Ovary (tissue), 7 donors: ENCODE measurements at regions not wholly inside any gene's neighbourhood (a gene's known extent, or its start where the extent isn't known, plus 50 kb on each side); places are given as distances from the start of the nearest gene placed in this dataset.

Experiments
- DNase-seq, 5 donors: peaks; one replicate each; pipeline ENCODE4 v3.0.0-alpha.2; 2019 to 2020
- H3K27ac ChIP-seq, 2 donors: fragments of 200-600 bp; one replicate each; pipeline versions ENCODE4 v1.5.1 to v1.8.0; 2019 to 2022
- H3K27me3 ChIP-seq: fragments of 200-600 bp; one replicate; pipeline ENCODE4 v1.8.0; 2022
- H3K36me3 ChIP-seq: fragments of 200-600 bp; sonication (generic); one replicate; pipeline ENCODE4 v1.5.1; 2019
- H3K4me1 ChIP-seq: one replicate; pipeline ENCODE4 v1.8.1; 2013; ENCODE audit warnings: mild to moderate bottlenecking, moderate library complexity; ENCODE audit not compliant: insufficient read depth
- H3K4me3 ChIP-seq: fragments of 200-600 bp; sonication (generic); one replicate; pipeline ENCODE4 v1.5.1; 2017
- H3K9me3 ChIP-seq, 2 donors: fragments of 200-600 bp in 1 of 2; sonication (generic) in 1 of 2; one replicate each; pipeline versions ENCODE4 v1.5.1 to v1.8.1; 2013 to 2019; ENCODE audit warnings: mild to moderate bottlenecking in 1 of 2, moderate library complexity in 1 of 2
- EP300 ChIP-seq: sonication (generic); formaldehyde crosslinking; IDR thresholded peaks from one replicate; pipeline ENCODE4 v1.6.1; 2017; ENCODE audit warnings: antibody characterized with exemption
- POLR2A ChIP-seq: fragments of 450-650 bp; IDR thresholded peaks from one replicate; pipeline ENCODE4 v1.6.1; 2017; ENCODE audit warnings: antibody characterized with exemption, mild to moderate bottlenecking, moderate library complexity
- WGBS, 3 donors: extraction: QIAGEN DNeasy Blood & Tissue Kit in 1 of 3; methylation state at CpG; one replicate each; pipeline versions ENCODE4 v1.1.5 to v1.1.7; 2013 to 2017; 5-methylcytosine and 5-hydroxymethylcytosine counted together
- intact Hi-C, 4 donors: fragments of 100-400 bp; cut with DNase I; formaldehyde crosslinking; loops; one replicate each; pipeline versions ENCODE4 v1.11.0 to v1.15.1; 2022 to 2023
- TF ChIP-seq, protein P1 (sequence below), 3 donors: fragments of 450-650 bp in 2 of 3; fragments of 200-600 bp in 1 of 3; IDR thresholded peaks; one replicate each; pipeline versions ENCODE4 v1.5.1 to v1.8.0; 2016 to 2022; ENCODE audit warnings: antibody characterized with exemption in 3 of 3, mild to moderate bottlenecking in 1 of 3
- donor health status: DM: no; HTN: no; CAD: no; lungs with moderate emphysema.
- donor health status: DM: no; HTN: no; CAD: no.
- donor health status: Bipolar disorder and iron deficiency.
- donor health status: DM: no; HTN: no; CAD: no.
- donor health status: DM: yes; HTN: yes; CAD: no.

DNA sequence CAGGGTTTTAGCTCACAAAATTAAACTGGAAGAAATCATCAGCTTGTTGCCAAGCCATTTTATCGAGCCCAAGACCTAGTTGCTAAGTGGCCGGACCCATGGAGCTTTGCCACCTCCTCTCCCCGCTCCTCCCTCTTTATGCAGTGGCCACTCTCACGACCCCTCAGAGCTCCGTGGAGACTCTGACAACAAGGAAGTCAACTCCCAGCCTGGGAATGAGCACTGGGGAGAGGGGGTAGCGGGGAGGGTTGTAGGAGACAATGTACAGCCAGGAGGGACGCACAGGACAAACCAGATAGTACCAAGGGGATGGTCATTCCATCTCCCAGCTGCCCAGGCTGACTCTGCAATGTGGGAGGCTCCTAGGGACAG is 250.9 kb downstream of the SIPA1L2 start:
- Histone ChIP-seq H3K9me3 (no peaks in the 10 kb centered on the region), H3K36me3 (no peaks in the 10 kb centered on the region), H3K27me3 (no peaks in the 10 kb centered on the region), H3K27ac (no peak overlapping the region), H3K4me3 (no peak overlapping the region), H3K4me1 (no peaks in the 10 kb centered on the region)
- no peak for DNase-seq
- 72 to 82% (median 75%) methylated on average over 7 of the region's 7 CpGs for WGBS, 3 donors
- TF ChIP-seq POLR2A = no peak
- TF ChIP-seq, protein P1, sequence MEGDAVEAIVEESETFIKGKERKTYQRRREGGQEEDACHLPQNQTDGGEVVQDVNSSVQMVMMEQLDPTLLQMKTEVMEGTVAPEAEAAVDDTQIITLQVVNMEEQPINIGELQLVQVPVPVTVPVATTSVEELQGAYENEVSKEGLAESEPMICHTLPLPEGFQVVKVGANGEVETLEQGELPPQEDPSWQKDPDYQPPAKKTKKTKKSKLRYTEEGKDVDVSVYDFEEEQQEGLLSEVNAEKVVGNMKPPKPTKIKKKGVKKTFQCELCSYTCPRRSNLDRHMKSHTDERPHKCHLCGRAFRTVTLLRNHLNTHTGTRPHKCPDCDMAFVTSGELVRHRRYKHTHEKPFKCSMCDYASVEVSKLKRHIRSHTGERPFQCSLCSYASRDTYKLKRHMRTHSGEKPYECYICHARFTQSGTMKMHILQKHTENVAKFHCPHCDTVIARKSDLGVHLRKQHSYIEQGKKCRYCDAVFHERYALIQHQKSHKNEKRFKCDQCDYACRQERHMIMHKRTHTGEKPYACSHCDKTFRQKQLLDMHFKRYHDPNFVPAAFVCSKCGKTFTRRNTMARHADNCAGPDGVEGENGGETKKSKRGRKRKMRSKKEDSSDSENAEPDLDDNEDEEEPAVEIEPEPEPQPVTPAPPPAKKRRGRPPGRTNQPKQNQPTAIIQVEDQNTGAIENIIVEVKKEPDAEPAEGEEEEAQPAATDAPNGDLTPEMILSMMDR (IDR thresholded peaks at IDR 0.05) = no peak
- no peak for TF ChIP-seq EP300
- intact Hi-C loops = no loop called here

DNA sequence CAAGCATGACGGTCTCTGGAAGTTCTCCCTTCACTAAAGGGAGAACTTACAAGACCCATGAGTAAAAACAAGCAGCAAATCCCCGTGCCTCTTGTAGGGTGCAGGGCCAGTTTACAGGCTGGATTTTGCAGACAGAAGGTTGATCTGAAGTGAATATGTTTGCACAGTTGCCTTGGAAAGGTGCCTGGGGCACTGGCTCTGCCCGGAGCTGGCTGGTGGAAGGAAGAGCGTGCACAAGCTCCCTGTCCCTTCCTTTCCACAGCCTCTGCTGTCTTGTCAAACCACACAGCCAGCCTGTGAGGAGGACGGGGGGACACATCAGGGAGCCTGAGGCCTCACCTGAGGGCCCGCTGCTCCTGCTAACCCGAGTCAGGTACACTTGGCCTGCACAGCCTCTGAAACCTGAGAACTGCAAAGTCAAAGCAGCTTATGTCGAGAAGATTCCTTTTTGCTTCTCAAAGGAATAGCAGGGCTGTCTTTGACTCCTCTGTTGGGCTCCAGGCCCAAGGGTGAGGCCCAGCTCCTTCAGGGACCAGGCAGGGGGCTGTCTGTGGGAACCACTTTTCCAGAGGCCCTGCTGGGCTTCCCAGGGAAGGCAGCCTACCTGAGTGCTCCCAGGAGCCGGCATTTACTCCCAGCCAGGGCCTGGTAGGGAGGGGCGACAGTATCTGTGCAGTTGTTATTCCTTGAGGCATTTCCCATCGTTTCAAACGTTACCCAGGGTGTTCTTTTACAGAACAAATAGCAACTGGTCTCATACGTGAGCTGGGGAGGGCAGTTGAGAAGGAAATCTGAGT is 251.5 kb downstream of the SIPA1L2 start:
- H3K4me3 ChIP-seq = no peak overlapping the region
- no peaks in the 10 kb centered on the region for H3K9me3 ChIP-seq
- H3K36me3 ChIP-seq = no peaks in the 10 kb centered on the region
- no peak overlapping the region for H3K27ac ChIP-seq
- intact Hi-C loops = no loop called here
- whole genome bisulfite sequencing, 3 donors = 76 to 80% (median 76%) methylated on average over 13 of the region's 13 CpGs
- TF ChIP-seq EP300 = no peak
- no peak for TF ChIP-seq POLR2A
- TF ChIP-seq, protein P1 (IDR thresholded peaks at IDR 0.05) = no peak
- DNase-seq = no peak
- no peaks in the 10 kb centered on the region for H3K4me1 ChIP-seq
- no peaks in the 10 kb centered on the region for H3K27me3 ChIP-seq

DNA sequence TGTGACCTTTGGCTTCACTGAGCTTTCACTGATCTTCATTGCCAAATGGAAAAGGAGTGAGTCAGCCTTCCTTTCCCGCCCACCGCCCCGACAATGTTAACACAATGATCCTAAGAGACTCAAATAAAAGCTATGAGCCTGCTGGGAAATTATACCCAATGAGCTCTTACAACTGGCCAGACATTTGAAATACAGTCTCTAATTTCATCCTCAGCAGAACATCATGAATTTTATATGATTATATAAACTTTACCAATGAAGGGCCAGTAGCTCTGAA is 252.5 kb downstream of the SIPA1L2 start:
- H3K27ac ChIP-seq = no peak overlapping the region
- no peaks in the 10 kb centered on the region for H3K36me3 ChIP-seq
- no peak overlapping the region for H3K4me3 ChIP-seq
- no peaks in the 10 kb centered on the region for H3K4me1 ChIP-seq
- WGBS, 3 donors = 47 to 64% (median 55%) methylated on average over 3 of the region's 3 CpGs
- H3K27me3 ChIP-seq = no peaks in the 10 kb centered on the region
- intact Hi-C loops = no loop called here
- no peaks in the 10 kb centered on the region for H3K9me3 ChIP-seq
- no peak for DNase-seq
- TF ChIP-seq, protein P1 (IDR thresholded peaks at IDR 0.05) = no peak
- TF ChIP-seq POLR2A (no peak), EP300 (no peak)

DNA sequence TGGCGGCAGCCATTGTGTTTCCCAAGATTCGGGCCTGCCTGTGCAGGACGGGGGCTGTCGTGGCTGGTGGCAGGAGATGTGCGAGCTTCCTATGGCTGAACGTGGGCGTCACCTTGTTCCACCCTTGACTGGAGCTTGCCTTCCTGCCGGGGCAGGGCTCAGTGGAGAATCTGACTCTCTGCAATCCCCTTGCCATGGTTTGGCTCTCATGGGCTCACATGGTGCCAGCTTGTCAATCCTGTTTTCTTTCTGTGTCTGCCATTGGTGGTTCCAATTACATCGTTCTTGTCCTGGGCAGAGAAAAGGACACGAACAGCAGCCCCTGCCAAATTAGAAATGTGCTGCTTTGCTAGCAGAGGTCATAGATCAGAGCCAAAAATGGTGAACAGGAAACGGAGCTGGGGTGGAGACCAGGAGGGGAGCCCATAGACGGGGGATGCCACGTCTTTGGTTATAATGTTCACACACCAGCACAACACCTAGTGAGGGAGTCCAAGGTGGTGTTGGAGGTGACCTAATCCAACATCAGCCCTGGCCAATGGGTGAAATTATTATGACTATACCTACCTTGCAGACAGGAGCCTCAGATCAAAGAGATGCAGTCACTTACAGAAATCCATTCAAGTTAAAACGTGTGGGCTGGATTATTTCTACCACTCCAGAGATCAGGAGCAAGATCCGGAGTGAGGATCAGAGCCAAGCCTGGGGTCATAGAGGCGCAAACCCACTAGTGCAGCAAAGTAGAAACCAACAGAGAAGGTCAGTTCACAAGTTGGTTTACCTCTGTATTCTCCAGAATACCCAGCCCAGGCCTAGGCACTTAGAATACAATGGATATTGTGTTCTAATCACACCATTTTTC is 253.1 kb downstream of the SIPA1L2 start:
- intact Hi-C loops = no loop called here
- Histone ChIP-seq H3K4me1 (no peaks in the 10 kb centered on the region), H3K36me3 (no peaks in the 10 kb centered on the region), H3K27ac (no peak overlapping the region), H3K9me3 (no peaks in the 10 kb centered on the region), H3K4me3 (no peak overlapping the region), H3K27me3 (no peaks in the 10 kb centered on the region)
- 87 to 88% (median 88%) methylated on average over 16 of the region's 16 CpGs for WGBS, 3 donors
- TF ChIP-seq EP300 (no peak), POLR2A (no peak)
- TF ChIP-seq, protein P1 (IDR thresholded peaks at IDR 0.05) = no peak
- no peak for DNase-seq
